Dermis microvascular lymphatic vessel endothelial cell (primary cell): ENCODE measurements at regions not wholly inside any gene's neighbourhood (a gene's known extent, or its start where the extent isn't known, plus 50 kb on each side); places are given as distances from the start of the nearest gene placed in this dataset.

ENCODE experiments used
- DNase-seq, 2 donors: peaks; one replicate each; pipeline versions ENCODE4 v3.0.0 to v3.0.0-alpha.2; 2010; ENCODE audit warnings: low read depth in 2 of 2

- DNase-seq: peak in 1 of 2 donors; percentile 76
These were observed 803.0 kb upstream of the ZNF608 start for GRCh38 chr5:125549322-125549911.

GRCh38 chr5:125550274-125550673 is 803.8 kb upstream of the ZNF608 start:
- peak in 1 of 2 donors; percentile 87 for DNase-seq

- no peak for DNase-seq
These were observed 804.8 kb upstream of the ZNF608 start for GRCh38 chr5:125551246-125551645.

DNA sequence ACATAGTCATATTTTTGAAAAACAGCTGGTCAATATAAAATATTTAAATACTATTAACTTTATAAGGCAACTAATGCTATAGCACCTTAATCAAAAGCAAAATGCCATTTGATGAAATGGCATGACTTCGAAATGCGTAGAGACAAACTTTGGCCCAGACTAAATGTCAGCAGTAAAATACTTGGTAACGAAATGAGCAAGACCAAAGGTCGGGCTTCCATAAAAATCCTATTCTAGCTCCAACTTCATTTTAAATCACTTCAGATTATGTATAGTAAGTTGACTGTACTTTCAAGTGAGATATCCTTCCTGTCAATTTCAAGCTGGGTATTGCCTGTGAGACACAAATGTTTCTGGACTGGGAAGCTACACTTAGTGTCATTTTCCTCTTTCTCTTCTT is 805.4 kb upstream of the ZNF608 start:
- DNase-seq: no peak

DNA sequence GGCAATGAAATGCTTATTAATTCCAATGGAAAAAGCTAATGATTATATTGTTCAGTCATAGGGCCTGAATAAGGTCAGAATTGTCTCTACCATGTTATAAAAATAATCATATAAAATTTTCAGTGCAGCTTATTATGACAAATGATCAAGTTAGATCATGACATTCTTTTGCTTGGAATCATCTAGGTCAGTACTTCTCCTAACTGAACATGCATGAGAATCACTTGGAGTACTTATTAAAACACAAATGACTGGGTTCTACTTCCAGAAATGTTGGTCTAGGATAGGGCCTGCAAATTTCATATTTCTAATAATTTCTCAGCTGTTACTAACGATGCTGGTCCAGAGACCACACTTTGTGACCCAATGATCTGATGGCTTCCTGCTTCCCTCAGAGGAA is 806.0 kb upstream of the ZNF608 start:
- DNase-seq: no peak

- no peak for DNase-seq
These were observed 807.9 kb upstream of the ZNF608 start for GRCh38 chr5:125554355-125554754.

- DNase-seq: no peak
These were observed 809.2 kb upstream of the ZNF608 start for GRCh38 chr5:125555591-125555990.

- DNase-seq: no peak
These were observed 811.6 kb upstream of the ZNF608 start for GRCh38 chr5:125558016-125558415.

- peak in 1 of 2 donors; percentile 34 for DNase-seq
These were observed 812.0 kb upstream of the ZNF608 start for GRCh38 chr5:125558466-125558865.

GRCh38 chr5:125559296-125559695 is 812.9 kb upstream of the ZNF608 start:
- peak; percentile 87 to 98 for DNase-seq

GRCh38 chr5:125560476-125561225 is 814.2 kb upstream of the ZNF608 start:
- DNase-seq: no peak

- no peak for DNase-seq
These were observed 818.0 kb upstream of the ZNF608 start for GRCh38 chr5:125564317-125564975.

DNA sequence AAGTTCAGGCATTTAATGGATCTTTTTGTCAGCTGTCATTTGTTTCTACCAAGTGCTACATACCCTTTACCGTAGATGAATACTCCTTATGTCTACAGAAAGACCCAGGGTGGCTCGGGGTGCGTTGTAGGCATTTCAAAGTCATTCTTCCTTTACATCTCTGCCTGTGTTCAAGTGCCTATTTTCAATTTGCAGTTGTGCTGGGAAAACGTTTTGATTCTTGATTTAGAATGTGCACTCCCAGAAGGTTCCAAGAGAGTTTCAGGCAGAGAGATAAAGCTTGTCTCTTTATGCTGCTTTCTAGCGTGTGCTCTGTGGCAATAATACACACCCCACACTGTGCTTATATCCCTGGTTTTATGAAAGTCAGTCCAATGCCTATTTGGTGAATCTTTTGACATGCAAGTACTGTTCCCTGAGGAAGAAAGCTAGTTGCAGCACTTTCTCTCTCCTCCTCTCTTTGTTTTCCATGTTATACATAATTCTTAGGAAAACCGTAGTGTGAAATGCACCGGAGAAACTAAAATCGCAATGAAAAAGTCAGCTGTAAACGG is 828.1 kb upstream of the ZNF608 start:
- DNase-seq: no peak

DNA sequence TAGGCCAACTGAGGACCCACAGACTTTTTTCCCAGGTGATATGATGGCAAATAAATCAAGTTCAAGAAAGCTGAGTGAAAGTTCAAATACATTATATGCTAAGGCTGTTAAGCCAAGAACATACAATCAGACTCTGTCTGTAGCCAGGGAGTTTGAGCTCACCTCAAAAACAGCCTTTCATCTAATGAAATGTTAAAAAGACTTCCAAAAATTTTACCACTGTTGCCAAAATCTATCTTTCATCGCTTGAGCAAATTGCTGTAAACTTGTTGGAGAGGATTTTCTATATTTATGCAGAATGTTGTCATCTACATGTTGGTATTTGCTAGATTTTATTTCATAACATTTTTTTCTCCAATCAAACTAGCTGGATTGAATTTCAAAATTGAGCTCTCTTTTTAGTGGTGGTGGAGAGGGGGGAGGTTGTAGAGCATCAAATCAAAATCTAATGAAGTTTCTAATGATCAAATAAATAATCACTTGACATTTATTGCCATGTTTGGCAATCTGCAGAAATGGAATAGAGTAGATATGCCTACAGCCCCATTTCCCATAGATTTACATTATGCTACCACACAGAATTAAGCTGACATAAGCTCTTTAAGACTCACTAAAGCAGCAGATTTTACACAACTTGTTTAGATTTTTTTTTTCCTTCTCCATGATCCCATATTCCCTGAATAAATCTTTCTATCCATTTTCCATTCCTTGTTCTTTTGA is 828.9 kb upstream of the ZNF608 start:
- DNase-seq: no peak

DNA sequence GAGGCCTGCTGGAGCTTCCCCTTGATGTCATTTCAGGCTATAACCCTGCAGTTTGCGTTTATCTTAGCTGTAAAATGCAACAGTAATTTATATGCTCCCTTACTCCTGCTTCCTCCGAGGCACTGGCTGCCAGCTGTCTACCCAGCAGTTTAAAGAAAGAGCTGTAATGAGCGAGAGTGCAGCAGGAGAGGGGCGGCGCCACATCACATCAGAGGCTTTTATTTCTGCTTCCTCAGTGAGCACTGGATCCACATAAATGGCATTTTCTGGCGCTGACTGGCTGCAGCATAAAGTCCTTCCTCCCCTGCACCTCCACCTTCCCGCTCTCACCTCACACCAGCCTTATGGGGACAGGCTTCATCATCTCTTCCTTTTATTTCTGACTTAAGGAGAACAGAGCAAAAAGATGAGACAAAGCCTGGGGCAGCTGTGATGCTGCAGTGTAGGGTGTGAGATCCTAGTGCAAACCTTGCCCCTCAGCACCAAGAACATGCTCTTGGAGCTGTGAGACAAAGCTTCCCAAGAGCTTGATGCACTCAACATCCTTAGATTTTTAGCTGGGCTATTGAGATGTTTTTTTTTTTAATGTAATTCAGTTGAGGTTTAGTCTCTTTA is 829.6 kb upstream of the ZNF608 start:
- no peak for DNase-seq

- DNase-seq: no peak
These were observed 830.4 kb upstream of the ZNF608 start for GRCh38 chr5:125576822-125577221.

GRCh38 chr5:125578551-125578950 is 832.1 kb upstream of the ZNF608 start:
- no peak for DNase-seq

GRCh38 chr5:125579182-125579581 is 832.7 kb upstream of the ZNF608 start:
- no peak for DNase-seq

GRCh38 chr5:125581311-125581710 is 834.9 kb upstream of the ZNF608 start:
- DNase-seq: no peak

DNA sequence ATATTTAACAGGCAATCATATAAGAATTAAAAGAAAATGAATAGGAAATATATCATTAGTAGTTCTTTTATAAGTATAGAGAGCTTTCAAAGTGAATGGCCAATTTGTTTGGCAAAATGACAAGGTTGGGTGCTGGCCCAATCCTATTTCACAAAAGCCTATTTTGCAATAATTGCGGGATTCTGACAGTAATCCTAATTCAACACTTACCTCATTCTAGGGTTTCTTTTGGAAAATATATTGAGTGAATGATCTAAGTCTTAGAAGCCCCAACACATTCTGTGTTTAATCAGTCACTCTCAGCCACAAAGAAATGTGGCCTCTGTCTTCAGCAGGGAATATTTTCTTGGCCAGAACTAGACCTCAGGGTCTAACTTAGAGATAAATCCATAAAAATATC is 835.9 kb upstream of the ZNF608 start:
- no peak for DNase-seq
